ENCODE measurements at regions not wholly inside any gene's neighbourhood (a gene's known extent, or its start where the extent isn't known, plus 50 kb on each side); places are given as distances from the start of the nearest gene placed in this dataset.

GRCh38 chr6:92495242-92495641 is 924.1 kb downstream of the EPHA7 start:
- H3K9me3 ChIP-seq (replicated peaks; ENCODE audit: control insufficient read depth, insufficient read depth, low read length), result no peaks in the 10 kb centered on the region
- H3K36me3 ChIP-seq (ENCODE audit: control insufficient read depth in 2 of 2, insufficient read depth in 2 of 2, low read length in 1 of 2), result no peaks in the 10 kb centered on the region
- no peak overlapping the region for H3K9ac ChIP-seq (ENCODE audit: control insufficient read depth, insufficient read depth, low read length)
- no TSS peak for BruUV-seq (replicated peaks)
- DNase-seq (ENCODE audit: low read depth, low spot score), result no peak
- H3K4me1 ChIP-seq (ENCODE audit: control insufficient read depth, insufficient read depth, low read length), result no peaks in the 10 kb centered on the region
- intact Hi-C loops (cut with micrococcal nuclease; ENCODE audit: unreplicated experiment), result no loop called here
- no peak overlapping the region for H3K4me2 ChIP-seq (ENCODE audit: control insufficient read depth, insufficient read depth)
- in situ Hi-C loops (cut with MboI), result no loop called here
- ATAC-seq, result no peak
- WGBS (ENCODE audit: insufficient coverage, insufficient replicate concordance, low lambda C conversion rate, missing lambda C conversion rate), result 0% methylated on average over 1 of the region's 1 CpG
- CTCF ChIA-PET, result no interaction called here
- TF ChIP-seq EP300 (IDR thresholded peaks at IDR 0.05; ENCODE audit: borderline replicate concordance in 1 of 2, control insufficient read depth in 1 of 2, low read depth in 2 of 2, low read length in 2 of 2) (no peak), RCOR1 (conservative IDR thresholded peaks at IDR 0.05; ENCODE audit: low read depth, low read length) (no peak), CEBPB (IDR thresholded peaks at IDR 0.05; ENCODE audit: borderline replicate concordance in 1 of 2, low read depth in 2 of 2, low read length in 2 of 2) (no peak), NBN (IDR thresholded peaks at IDR 0.05) (no peak), ZSCAN29 (IDR thresholded peaks at IDR 0.05) (no peak), TARDBP (IDR thresholded peaks at IDR 0.05; ENCODE audit: borderline replicate concordance) (no peak), IKZF2 (IDR thresholded peaks at IDR 0.05) (no peak), HCFC1 (IDR thresholded peaks at IDR 0.05; ENCODE audit: low read length) (no peak), MLLT1 (IDR thresholded peaks at IDR 0.05) (no peak), KLF5 (IDR thresholded peaks at IDR 0.05; ENCODE audit: partially characterized antibody) (no peak), IRF4 (IDR thresholded peaks at IDR 0.05; ENCODE audit: low read depth, low read length) (no peak), YBX1 (IDR thresholded peaks at IDR 0.05) (no peak), IRF5 (IDR thresholded peaks at IDR 0.05; ENCODE audit: borderline replicate concordance) (no peak), PAX5 (IDR thresholded peaks at IDR 0.05; ENCODE audit: borderline replicate concordance, low read depth, low read length) (no peak), CHD1 (IDR thresholded peaks at IDR 0.05; ENCODE audit: low read depth, low read length) (no peak), ZZZ3 (IDR thresholded peaks at IDR 0.05; ENCODE audit: control insufficient read depth, insufficient read length, low read depth) (no peak)
- RAD21 ChIA-PET (ENCODE audit: unreplicated experiment), result no interaction called here
- no peaks in the 10 kb centered on the region for H4K20me1 ChIP-seq (ENCODE audit: control insufficient read depth, insufficient read depth)
- SMC1A ChIA-PET (ENCODE audit: uncharacterized antibody, unreplicated experiment), result interaction anchor here (0.5 kb wide), 1 partner anchor 1385 kb away, joined by 3 read pairs; no protein-coding TSS in a partner anchor
- no peak for FAIRE-seq
- no peak overlapping the region for H2AFZ ChIP-seq (ENCODE audit: control insufficient read depth, low read depth, low read length)
- no peaks in the 10 kb centered on the region for H3K79me2 ChIP-seq (ENCODE audit: control insufficient read depth, insufficient read depth, low read length)
- H3K27me3 ChIP-seq (replicated peaks in 1 of 2; ENCODE audit: control insufficient read depth in 2 of 2, insufficient read depth in 2 of 2, low read length in 1 of 2), result no peaks in the 10 kb centered on the region
- H3K27ac ChIP-seq (ENCODE audit: control insufficient read depth, insufficient read depth), result no peak overlapping the region
- H3K4me3 ChIP-seq, result no peak overlapping the region
- POLR2A ChIA-PET, result no interaction called here

All from GM12878 (cell line).